Epithelial cell of proximal tubule (primary cell): ENCODE measurements at regions not wholly inside any gene's neighbourhood (a gene's known extent, or its start where the extent isn't known, plus 50 kb on each side); places are given as distances from the start of the nearest gene placed in this dataset.

Source experiments
- DNase-seq: peaks from one replicate; pipeline ENCODE4 v3.0.0-alpha.2; 2011; ENCODE audit warnings: low read depth
- H3K4me3 ChIP-seq: 2 replicates; pipeline ENCODE4 v1.5.1; 2011; ENCODE audit warnings: low read depth, mild to moderate bottlenecking, low read length
- CTCF ChIP-seq: conservative IDR thresholded peaks from 2 replicates; pipeline ENCODE4 v1.5.1; 2012; ENCODE audit warnings: low read depth, mild to moderate bottlenecking, low read length

DNA sequence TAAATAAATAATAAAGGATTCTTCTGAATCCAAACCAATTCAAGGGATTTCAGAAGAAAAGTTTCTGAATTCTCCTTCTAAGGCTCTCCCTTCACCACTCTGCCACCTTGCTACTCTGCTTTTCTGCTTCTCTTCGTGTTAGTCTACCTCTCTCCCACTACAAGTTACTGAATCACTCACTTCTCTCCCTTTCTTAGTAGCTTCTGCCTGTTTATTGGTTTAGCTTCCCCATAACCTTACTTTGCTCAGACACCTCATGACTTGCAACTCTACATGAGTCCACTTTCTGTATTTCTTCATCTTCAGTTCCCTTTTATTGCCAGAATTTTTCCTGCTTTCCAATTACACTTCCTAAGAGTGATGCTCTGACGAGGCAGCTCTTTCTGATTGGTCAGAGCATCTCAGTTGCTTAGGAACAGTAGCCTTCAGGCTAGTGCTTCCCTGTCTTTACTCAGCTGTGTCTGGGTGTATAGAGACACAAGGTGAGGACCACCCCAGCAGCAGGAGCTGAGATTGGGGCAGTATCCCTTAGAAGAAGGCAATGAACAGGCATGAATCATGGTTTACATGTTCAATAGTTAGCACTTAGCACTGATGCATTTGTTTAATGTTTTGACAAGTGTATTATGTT lies 144.6 kb downstream of the SLC30A10 start:
- no peak for DNase-seq
- no peak for TF ChIP-seq CTCF
- no peak overlapping the region for H3K4me3 ChIP-seq

- no peak for DNase-seq
- H3K4me3 ChIP-seq = no peak overlapping the region
- no peak for TF ChIP-seq CTCF
Observed at GRCh38 chr1:219782929-219783328, 145.4 kb downstream of the SLC30A10 start.

DNA sequence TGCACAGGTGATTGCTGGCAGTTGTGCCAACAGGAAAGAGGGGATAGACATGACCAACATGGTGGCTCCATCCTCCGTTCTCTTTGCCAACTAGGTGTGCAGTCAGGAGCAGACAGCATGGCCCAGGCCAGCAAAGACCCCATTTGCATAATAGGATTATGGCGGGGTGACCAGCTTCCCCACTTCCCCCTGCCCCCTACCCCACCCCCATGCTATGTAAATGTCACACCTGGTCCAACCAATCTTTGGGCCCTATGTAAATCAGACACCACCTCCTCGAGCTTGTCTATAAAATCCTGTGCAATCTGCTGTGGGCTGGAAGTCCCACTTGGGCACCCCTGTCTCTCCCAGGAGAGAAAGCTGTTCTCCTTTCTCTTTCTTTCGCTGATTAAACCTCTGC lies 146.0 kb downstream of the SLC30A10 start:
- H3K4me3 ChIP-seq = no peak overlapping the region
- DNase-seq = no peak
- no peak for TF ChIP-seq CTCF

DNA sequence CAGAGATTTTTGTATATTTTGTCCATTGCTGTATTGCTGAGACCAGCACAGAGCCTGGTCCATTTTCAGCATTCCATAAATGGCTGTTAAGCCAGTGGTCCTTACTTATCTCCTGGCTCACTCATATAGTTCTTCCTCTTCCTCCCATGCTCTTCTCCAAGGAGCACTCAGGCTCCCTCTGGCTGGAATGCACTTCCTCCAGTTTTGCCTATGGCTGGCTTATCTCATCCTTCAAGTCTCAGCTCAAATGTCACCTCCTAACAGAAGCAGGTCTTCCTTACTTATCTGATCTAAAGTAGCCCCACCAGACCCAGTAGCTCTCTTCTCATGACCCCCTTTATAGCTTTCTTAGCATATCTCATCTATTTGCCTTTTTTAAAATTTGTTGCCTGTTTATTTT lies 146.9 kb downstream of the SLC30A10 start:
- H3K4me3 ChIP-seq = no peak overlapping the region
- no peak for TF ChIP-seq CTCF
- no peak for DNase-seq

GRCh38 chr1:219778793-219779369 lies 149.5 kb downstream of the SLC30A10 start:
- TF ChIP-seq CTCF = no peak
- no peak for DNase-seq
- H3K4me3 ChIP-seq = no peak overlapping the region

- no peak for TF ChIP-seq CTCF
- DNase-seq = no peak
- no peak overlapping the region for H3K4me3 ChIP-seq
Observed at GRCh38 chr1:219778110-219778509, 150.2 kb downstream of the SLC30A10 start.

GRCh38 chr1:219774386-219774785 lies 154.0 kb downstream of the SLC30A10 start:
- TF ChIP-seq CTCF = no peak
- no peak for DNase-seq
- H3K4me3 ChIP-seq = no peak overlapping the region
